Esophagus muscularis mucosa (tissue), 4 donors: ENCODE measurements at regions not wholly inside any gene's neighbourhood (a gene's known extent, or its start where the extent isn't known, plus 50 kb on each side); places are given as distances from the start of the nearest gene placed in this dataset.

Source experiments
- DNase-seq: peaks from one replicate; pipeline ENCODE4 v3.0.0-alpha.2; 2017; ENCODE audit errors: extremely low spot score
- H3K27ac ChIP-seq, 4 donors: fragments of 200-600 bp; sonication (generic); replicated peaks in 1 of 4; 1 replicate in 3 of 4; 2 replicates in 1 of 4; pipeline ENCODE4 v1.5.1; 2016 to 2019; ENCODE audit warnings: mild to moderate bottlenecking in 1 of 4
- H3K27me3 ChIP-seq, 4 donors: fragments of 200-600 bp; sonication (generic); one replicate each; pipeline versions ENCODE4 v1.5.1 to v1.6.0; 2016 to 2019
- H3K36me3 ChIP-seq, 4 donors: fragments of 200-600 bp; sonication (generic); one replicate each; pipeline ENCODE4 v1.5.1; 2016 to 2019
- H3K4me1 ChIP-seq, 4 donors: fragments of 200-600 bp; sonication (generic); one replicate each; pipeline ENCODE4 v1.5.1; 2016 to 2019
- H3K4me3 ChIP-seq, 4 donors: fragments of 200-600 bp; sonication (generic); 1 replicate in 2 of 4; 2 replicates in 2 of 4; pipeline ENCODE4 v1.5.1; 2016 to 2019; ENCODE audit warnings: mild to moderate bottlenecking in 4 of 4, moderate library complexity in 1 of 4
- H3K9me3 ChIP-seq, 4 donors: fragments of 200-600 bp; sonication (generic); 1 replicate in 3 of 4; 2 replicates in 1 of 4; pipeline ENCODE4 v1.5.1; 2016 to 2019
- CTCF ChIP-seq, 3 experiments: fragments of 200-600 bp in 2 of 3; fragments of 450-650 bp in 1 of 3; sonication (generic) in 2 of 3; IDR thresholded peaks; one replicate each; pipeline ENCODE4 v1.5.1; 2017 to 2019; ENCODE audit warnings: antibody characterized with exemption in 3 of 3, mild to moderate bottlenecking in 2 of 3, moderate library complexity in 1 of 3
- EP300 ChIP-seq: sonication (generic); formaldehyde crosslinking; IDR thresholded peaks from one replicate; pipeline ENCODE4 v1.6.1; 2017; ENCODE audit warnings: antibody characterized with exemption
- POLR2A ChIP-seq: fragments of 450-650 bp; IDR thresholded peaks from one replicate; pipeline ENCODE4 v1.6.1; 2017; ENCODE audit warnings: antibody characterized with exemption, moderate library complexity, mild to moderate bottlenecking, low read depth
- POLR2AphosphoS5 ChIP-seq, 2 donors: sonication (generic); formaldehyde crosslinking; IDR thresholded peaks; one replicate each; pipeline ENCODE4 v1.6.1; 2017; ENCODE audit warnings: antibody characterized with exemption in 2 of 2
- WGBS: methylation state at CpG from one replicate; pipeline ENCODE4 v1.1.5; 2018; 5-methylcytosine and 5-hydroxymethylcytosine counted together
- intact Hi-C: fragments of 100-400 bp; cut with DNase I; formaldehyde crosslinking; loops from one replicate; pipeline ENCODE4 v1.15.1; 2023

- Histone ChIP-seq H3K9me3 (no peaks in the 10 kb centered on the region), H3K27ac (no peak overlapping the region), H3K27me3 (no peaks in the 10 kb centered on the region), H3K36me3 (no peaks in the 10 kb centered on the region), H3K4me3 (no peak overlapping the region), H3K4me1 (no peaks in the 10 kb centered on the region)
- no peak for TF ChIP-seq EP300
- no peak for TF ChIP-seq POLR2AphosphoS5 (IDR thresholded peaks at IDR 0.05)
- no peak for TF ChIP-seq CTCF (IDR thresholded peaks at IDR 0.05)
- TF ChIP-seq POLR2A, result no peak
- intact Hi-C loops, result no loop called here
- DNase-seq, result no peak
Measured at GRCh38 chr4:133593764-133594163, 444.7 kb downstream of the PCDH10 start.

- intact Hi-C loops, result no loop called here
- Histone ChIP-seq H3K27me3 (no peaks in the 10 kb centered on the region), H3K9me3 (no peaks in the 10 kb centered on the region), H3K36me3 (no peaks in the 10 kb centered on the region), H3K27ac (no peak overlapping the region), H3K4me1 (no peaks in the 10 kb centered on the region), H3K4me3 (no peak overlapping the region)
- WGBS, result 75% methylated on average over 7 of the region's 7 CpGs
- TF ChIP-seq EP300, result no peak
- no peak for TF ChIP-seq POLR2A
- TF ChIP-seq POLR2AphosphoS5 (IDR thresholded peaks at IDR 0.05), result no peak
- no peak for TF ChIP-seq CTCF (IDR thresholded peaks at IDR 0.05)
- no peak for DNase-seq
Measured at GRCh38 chr4:133592591-133592990, 443.5 kb downstream of the PCDH10 start.

DNA sequence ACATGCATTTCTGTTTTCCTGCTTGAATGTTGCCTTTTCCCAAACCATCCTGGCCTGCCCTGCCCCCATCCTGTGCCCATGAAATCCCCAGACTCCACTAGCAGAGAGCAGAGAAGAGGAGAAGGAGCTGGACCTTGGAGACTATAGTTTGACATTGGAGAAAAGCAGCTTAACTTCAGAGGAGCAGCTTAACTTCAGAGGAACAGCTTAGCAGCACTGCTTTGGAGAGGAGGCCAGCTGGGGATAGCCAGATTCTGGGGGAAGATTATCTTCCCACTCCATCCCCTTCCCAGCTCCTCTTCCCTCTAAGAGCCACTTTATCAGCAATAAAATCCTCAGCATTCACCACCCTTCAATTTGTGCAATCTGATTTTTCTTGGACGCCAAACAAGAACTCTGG lies 443.0 kb downstream of the PCDH10 start:
- Histone ChIP-seq H3K27ac (no peak overlapping the region), H3K4me1 (no peaks in the 10 kb centered on the region), H3K4me3 (no peak overlapping the region), H3K36me3 (no peaks in the 10 kb centered on the region), H3K27me3 (no peaks in the 10 kb centered on the region), H3K9me3 (no peaks in the 10 kb centered on the region)
- WGBS, result 89% methylated on average over 1 of the region's 1 CpG
- intact Hi-C loops, result no loop called here
- DNase-seq, result no peak
- TF ChIP-seq EP300 (no peak), CTCF (IDR thresholded peaks at IDR 0.05) (no peak), POLR2AphosphoS5 (IDR thresholded peaks at IDR 0.05) (no peak), POLR2A (no peak)

DNA sequence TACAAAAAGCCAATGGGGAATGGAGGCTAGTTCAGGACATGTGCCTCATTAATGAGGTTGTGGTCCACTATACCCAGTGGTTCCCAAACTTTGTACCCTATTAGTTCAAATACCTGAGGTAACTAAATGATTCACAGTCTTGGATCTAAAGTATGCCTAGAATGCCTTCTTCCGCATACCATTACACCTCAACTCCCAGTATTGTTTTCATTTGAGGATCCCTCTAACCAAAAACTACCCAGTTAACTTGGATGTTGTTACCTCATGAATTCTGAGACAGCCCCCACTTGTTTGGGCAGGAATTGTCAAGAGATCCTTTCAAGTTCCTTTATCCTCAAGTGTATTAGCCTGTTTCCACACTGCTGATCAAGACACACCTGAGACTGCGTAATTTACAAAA lies 439.2 kb downstream of the PCDH10 start:
- H3K4me1 ChIP-seq, result no peaks in the 10 kb centered on the region
- TF ChIP-seq POLR2AphosphoS5 (IDR thresholded peaks at IDR 0.05) (no peak), CTCF (IDR thresholded peaks at IDR 0.05) (no peak), EP300 (no peak), POLR2A (no peak)
- H3K4me3 ChIP-seq, result no peak overlapping the region
- no peak for DNase-seq
- H3K27ac ChIP-seq, result no peak overlapping the region
- H3K36me3 ChIP-seq, result no peaks in the 10 kb centered on the region
- H3K27me3 ChIP-seq, result no peaks in the 10 kb centered on the region
- 97% methylated on average over 2 of the region's 2 CpGs for WGBS
- intact Hi-C loops, result no loop called here
- H3K9me3 ChIP-seq, result no peaks in the 10 kb centered on the region

DNA sequence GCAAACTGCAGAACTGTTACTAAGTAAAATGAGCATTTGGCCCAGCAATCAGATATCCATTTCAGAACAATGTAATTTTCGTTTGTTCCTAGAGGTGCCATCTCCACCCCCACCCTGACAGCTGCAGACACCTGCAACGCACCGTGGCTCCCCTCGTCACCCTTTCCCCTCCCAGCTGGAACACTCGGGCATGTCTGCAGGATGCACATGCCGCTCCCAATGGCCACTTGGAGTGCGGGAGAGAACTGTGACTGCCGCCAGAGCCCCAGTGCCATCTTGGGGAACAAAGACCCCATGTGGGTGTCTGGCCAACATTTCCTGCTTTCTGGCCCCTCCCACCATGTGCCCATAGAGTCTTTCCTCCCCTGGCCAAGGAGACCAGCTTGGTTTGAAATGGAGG lies 436.2 kb downstream of the PCDH10 start:
- H3K36me3 ChIP-seq, result no peaks in the 10 kb centered on the region
- WGBS, result 94% methylated on average over 8 of the region's 8 CpGs
- H3K9me3 ChIP-seq, result no peaks in the 10 kb centered on the region
- H3K27me3 ChIP-seq, result no peaks in the 10 kb centered on the region
- H3K27ac ChIP-seq, result no peak overlapping the region
- no peak overlapping the region for H3K4me3 ChIP-seq
- no peak for DNase-seq
- no peak for TF ChIP-seq EP300
- no peak for TF ChIP-seq POLR2AphosphoS5 (IDR thresholded peaks at IDR 0.05)
- no peak for TF ChIP-seq CTCF (IDR thresholded peaks at IDR 0.05)
- TF ChIP-seq POLR2A, result no peak
- intact Hi-C loops, result no loop called here
- no peaks in the 10 kb centered on the region for H3K4me1 ChIP-seq
